Endothelial cell of umbilical vein (primary cell): ENCODE measurements at regions not wholly inside any gene's neighbourhood (a gene's known extent, or its start where the extent isn't known, plus 50 kb on each side); places are given as distances from the start of the nearest gene placed in this dataset.

ENCODE experiments used
- BruUV-seq: library from RNA; stranded (reverse); fragments of 400-500 nt; replicated peaks from 2 replicates; lab custom pipeline; 2021; lab: Mats Ljungman, UMichigan
- CTCF ChIA-PET: fragments of 300-600, 350-600 bp; sonication (Branson Sonifier 250); formaldehyde crosslinking; loops from one replicate; lab custom pipeline; 2021; ENCODE audit warnings: antibody characterized with exemption, inconsistent platforms; lab: Charles Lee
- POLR2A ChIA-PET: fragments of 300-600, 350-600 bp; sonication (Branson Sonifier 250); formaldehyde crosslinking; loops from one replicate; lab custom pipeline; 2021; ENCODE audit warnings: antibody characterized with exemption, inconsistent platforms; lab: Charles Lee
- DNase-seq: peaks from one replicate; pipeline ENCODE4 v3.0.0-alpha.2; 2011; ENCODE audit warnings: low read depth, low spot score
- FAIRE-seq: peaks from 2 replicates; lab custom pipeline; 2011; peaks lifted over from hg19 to GRCh38; lab: Jason Lieb, UNC
- H2AFZ ChIP-seq: 2 replicates; pipeline ENCODE4 v1.6.0; 2012; ENCODE audit warnings: low read depth, low read length, control low read depth, inconsistent platforms
- H3K27ac ChIP-seq: 2 replicates; pipeline ENCODE4 v1.5.1; 2011; ENCODE audit warnings: low read depth, mild to moderate bottlenecking, control low read depth, low read length, moderate library complexity; ENCODE audit not compliant: insufficient read depth
- H3K27me3 ChIP-seq, 2 experiments: 2 replicates each; pipeline versions ENCODE4 v1.6.0 to v1.6.1; 2011; ENCODE audit warnings: low read length in 2 of 2, mixed read lengths in 1 of 2; ENCODE audit not compliant: control insufficient read depth in 2 of 2, insufficient read depth in 2 of 2
- H3K36me3 ChIP-seq, 2 experiments: 2 replicates in 1 of 2; 3 replicates in 1 of 2; pipeline ENCODE4 v1.5.1; 2011; ENCODE audit warnings: low read length in 2 of 2, mild to moderate bottlenecking in 1 of 2, moderate library complexity in 1 of 2; ENCODE audit not compliant: control insufficient read depth in 2 of 2, insufficient read depth in 2 of 2; ENCODE audit errors: extremely low read depth in 1 of 2
- H3K4me1 ChIP-seq: 3 replicates; pipeline ENCODE4 v1.5.1; 2011; ENCODE audit warnings: mild to moderate bottlenecking, low read length; ENCODE audit not compliant: control insufficient read depth, insufficient read depth; ENCODE audit errors: extremely low read depth
- H3K4me2 ChIP-seq: 2 replicates; pipeline ENCODE4 v1.6.1; 2011; ENCODE audit warnings: low read length, control low read depth, mixed read lengths; ENCODE audit not compliant: insufficient read depth
- H3K4me3 ChIP-seq, 3 experiments: fragments of 200-600 bp in 1 of 3; sonication (generic), shearing (Covaris generic) in 1 of 3; replicated peaks in 1 of 3; 2 replicates each; pipeline ENCODE4 v1.5.1; 2011 to 2016; ENCODE audit warnings: control low read depth in 3 of 3, low read length in 3 of 3, mild to moderate bottlenecking in 2 of 3, inconsistent platforms in 1 of 3, low read depth in 1 of 3, moderate library complexity in 1 of 3; ENCODE audit not compliant: insufficient read depth in 1 of 3
- H3K79me2 ChIP-seq: 2 replicates; pipeline ENCODE4 v1.6.0; 2012; ENCODE audit warnings: low read length, inconsistent platforms; ENCODE audit not compliant: control insufficient read depth, insufficient read depth
- H3K9ac ChIP-seq: replicated peaks from 2 replicates; pipeline ENCODE3; 2011; ENCODE audit warnings: low read length, control low read depth; ENCODE audit not compliant: insufficient read depth; ENCODE audit errors: extremely low read depth
- H3K9me1 ChIP-seq: replicated peaks from 3 replicates; pipeline ENCODE4 v1.6.0; 2011; ENCODE audit warnings: mild to moderate bottlenecking, low read length; ENCODE audit not compliant: control insufficient read depth, insufficient read depth; ENCODE audit errors: extremely low read depth
- H3K9me3 ChIP-seq: replicated peaks from 2 replicates; pipeline ENCODE4 v1.5.1; 2012; ENCODE audit warnings: low read length, inconsistent platforms; ENCODE audit not compliant: control insufficient read depth, insufficient read depth
- H4K20me1 ChIP-seq: replicated peaks from 2 replicates; pipeline ENCODE3; 2011; ENCODE audit warnings: mild to moderate bottlenecking, low read length; ENCODE audit not compliant: control insufficient read depth, insufficient read depth; ENCODE audit errors: extremely low read depth
- CTCF ChIP-seq, 2 donors: IDR thresholded peaks; 1 replicate in 1 of 2; 2 replicates in 1 of 2; pipeline ENCODE4 v1.5.1; 2011; ENCODE audit warnings: low read length in 2 of 2, mild to moderate bottlenecking in 2 of 2, moderate library complexity in 2 of 2, control low read depth in 1 of 2, inconsistent platforms in 1 of 2, low read depth in 1 of 2; ENCODE audit not compliant: insufficient read depth in 1 of 2; ENCODE audit errors: extremely low read depth in 1 of 2
- EZH2 ChIP-seq: IDR thresholded peaks from 2 replicates; pipeline ENCODE4 v1.6.1; 2012; ENCODE audit warnings: borderline replicate concordance, low read depth, mild to moderate bottlenecking, moderate library complexity, low read length, inconsistent platforms; ENCODE audit not compliant: severe bottlenecking
- FOS ChIP-seq: IDR thresholded peaks from 2 replicates; pipeline ENCODE4 v1.6.1; 2011; ENCODE audit warnings: mild to moderate bottlenecking, low read length, moderate library complexity, borderline replicate concordance; ENCODE audit not compliant: insufficient read depth
- GATA2 ChIP-seq: IDR thresholded peaks from 2 replicates; pipeline ENCODE4 v1.7.0; 2011; ENCODE audit warnings: low read depth, mild to moderate bottlenecking, moderate library complexity, mixed read lengths, low read length; ENCODE audit not compliant: insufficient read length, insufficient read depth
- JUN ChIP-seq: IDR thresholded peaks from 2 replicates; pipeline ENCODE4 v1.6.1; 2011; ENCODE audit warnings: borderline replicate concordance, low read depth; ENCODE audit not compliant: insufficient read length, insufficient read depth
- MAX ChIP-seq: IDR thresholded peaks from 2 replicates; pipeline ENCODE4 v1.6.1; 2011; ENCODE audit not compliant: insufficient read depth, insufficient read length
- MYC ChIP-seq: IDR thresholded peaks from one replicate; pipeline ENCODE4 v1.6.1; 2011; ENCODE audit warnings: mild to moderate bottlenecking, low read depth, low read length
- POLR2A ChIP-seq: IDR thresholded peaks from 2 replicates; pipeline ENCODE4 v1.6.1; 2012; ENCODE audit warnings: low read depth, mild to moderate bottlenecking, control low read depth, low read length
- POLR2AphosphoS5 ChIP-seq: IDR thresholded peaks from 2 replicates; pipeline ENCODE4 v1.6.1; 2012; ENCODE audit warnings: low read depth, mild to moderate bottlenecking, control low read depth, low read length, moderate library complexity; ENCODE audit not compliant: insufficient read depth
- dilution Hi-C: fragments of 300-500 bp; cut with MboI; formaldehyde crosslinking; loops from one replicate; pipeline ENCODE4 v1.15.0; 2019; ENCODE audit warnings: low sequenced_read_pairs; ENCODE audit not compliant: extremely low pct_ligation_motif_present
- intact Hi-C: fragments of 100-400 bp; cut with micrococcal nuclease; formaldehyde crosslinking; loops from one replicate; pipeline ENCODE4 v1.10.0; 2022

GRCh38 chr4:152000518-152000917, 239.7 kb upstream of the GATB start:
- dilution Hi-C loops = no loop called here
- Histone ChIP-seq H3K4me3 (no peak overlapping the region), H3K9ac (no peak overlapping the region), H4K20me1 (no peaks in the 10 kb centered on the region), H3K27me3 (no peaks in the 10 kb centered on the region), H2AFZ (no peak overlapping the region), H3K4me2 (no peak overlapping the region), H3K27ac (no peak overlapping the region), H3K9me1 (no peaks in the 10 kb centered on the region), H3K79me2 (no peaks in the 10 kb centered on the region), H3K9me3 (no peaks in the 10 kb centered on the region), H3K36me3 (no peaks in the 10 kb centered on the region), H3K4me1 (no peaks in the 10 kb centered on the region)
- CTCF ChIA-PET = interaction anchor here (0.7 kb wide), 1 partner anchor 674 kb away, joined by 4 read pairs; no protein-coding TSS in a partner anchor
- POLR2A ChIA-PET = no interaction called here
- no peak for DNase-seq
- no TSS peak for BruUV-seq
- TF ChIP-seq FOS = no peak
- no peak for TF ChIP-seq POLR2AphosphoS5
- TF ChIP-seq MYC = no peak
- TF ChIP-seq POLR2A = no peak
- TF ChIP-seq GATA2 = no peak
- TF ChIP-seq EZH2 = no peak
- TF ChIP-seq CTCF (IDR thresholded peaks at IDR 0.05; ENCODE audit: extremely low read depth in 1 of 2, insufficient read depth in 1 of 2, low read depth in 1 of 2, low read length in 2 of 2) = no peak
- TF ChIP-seq JUN = no peak
- no peak for TF ChIP-seq MAX
- intact Hi-C loops = no loop called here
- FAIRE-seq = no peak
